ENCODE measurements at regions not wholly inside any gene's neighbourhood (a gene's known extent, or its start where the extent isn't known, plus 50 kb on each side); places are given as distances from the start of the nearest gene placed in this dataset.

- POLR2A ChIA-PET, result no interaction called here
- FAIRE-seq (no peak), DNase-seq (ENCODE audit: low read depth in 1 of 2, low spot score in 1 of 2) (no peak)
Observed at GRCh38 chr2:52501715-52502475, 1265.7 kb upstream of the CHAC2 start.

GRCh38 chr2:52500561-52500960, 1267.0 kb upstream of the CHAC2 start:
- WGBS (ENCODE audit: missing lambda C conversion rate), result 55% methylated on average over 2 of the region's 2 CpGs
- no peak overlapping the region for H3K4me2 ChIP-seq
- DNase-seq (ENCODE audit: low read depth in 1 of 2, low spot score in 1 of 2), result no peak
- no peak for TF ChIP-seq USF2 (IDR thresholded peaks at IDR 0.05)
- TF ChIP-seq MYC (IDR thresholded peaks at IDR 0.05; ENCODE audit: borderline replicate concordance, low read length), result no peak
- no peak for TF ChIP-seq KDM5A (IDR thresholded peaks at IDR 0.05)
- no peak for TF ChIP-seq SREBF2 (IDR thresholded peaks at IDR 0.05)
- no peak for TF ChIP-seq PBX3 (IDR thresholded peaks at IDR 0.05)
- POLR2A ChIA-PET, result no interaction called here
- CTCF ChIA-PET, result no interaction called here
- H3K9me3 ChIP-seq, result peaks cover 5% of the 10 kb centered on the region; the same call in 1 of the 3 replicates
- no peaks in the 10 kb centered on the region for H3K4me1 ChIP-seq
- no peak for FAIRE-seq
- H3K4me3 ChIP-seq, result no peak overlapping the region
- H3K27ac ChIP-seq, result no peak overlapping the region
- ATAC-seq, result no peak

More at GRCh38 chr2:52501715-52502475, 1265.7 kb upstream of the CHAC2 start:
- peaks cover 5% of the 10 kb centered on the region; the same call in 1 of the 3 replicates for H3K9me3 ChIP-seq
- H3K4me2 ChIP-seq, result no peak overlapping the region
- no peak for ATAC-seq
- no peak overlapping the region for H3K27ac ChIP-seq
- TF ChIP-seq MAX (IDR thresholded peaks at IDR 0.05), result no peak
- TF ChIP-seq HMGXB4 (CRISPR knock-in tag; IDR thresholded peaks at IDR 0.05; ENCODE audit: borderline replicate concordance), result no peak
- no peak for TF ChIP-seq HDAC2 (IDR thresholded peaks at IDR 0.05)
- no peak for TF ChIP-seq SMC3 (IDR thresholded peaks at IDR 0.05)
- no peak for TF ChIP-seq KDM1A (IDR thresholded peaks at IDR 0.05; ENCODE audit: low read depth)
- no peak for TF ChIP-seq CBX2 (IDR thresholded peaks at IDR 0.05; ENCODE audit: borderline replicate concordance, low read depth)
- no peak for TF ChIP-seq ESRRA (IDR thresholded peaks at IDR 0.05; ENCODE audit: borderline replicate concordance, low read length)
- no peak for TF ChIP-seq SREBF2 (IDR thresholded peaks at IDR 0.05)
- no peak for TF ChIP-seq RFX5 (IDR thresholded peaks at IDR 0.05)
- no peak for TF ChIP-seq REST (IDR thresholded peaks at IDR 0.05)
- TF ChIP-seq KDM5A (IDR thresholded peaks at IDR 0.05), result no peak
- TF ChIP-seq EHF (CRISPR knock-in tag; IDR thresholded peaks at IDR 0.05), result no peak
- no peak for TF ChIP-seq PHF8 (IDR thresholded peaks at IDR 0.05; ENCODE audit: borderline replicate concordance, low read depth)
- H3K4me1 ChIP-seq, result no peaks in the 10 kb centered on the region
- WGBS (ENCODE audit: missing lambda C conversion rate), result 40% methylated on average over 2 of the region's 2 CpGs
- H3K4me3 ChIP-seq, result no peak overlapping the region
- CTCF ChIA-PET, result no interaction called here

Measured in A549 (cell line).